Astrocyte (in vitro differentiated cells and primary cell): ENCODE measurements at regions not wholly inside any gene's neighbourhood (a gene's known extent, or its start where the extent isn't known, plus 50 kb on each side); places are given as distances from the start of the nearest gene placed in this dataset. TPM values are rescaled to one million over a fixed set of nuclear protein-coding genes. Genes with fewer than 3 reads are reported as not detected.
"Not testable (repeated sequence)": the region's sequence is repeated elsewhere in the genome, so short reads cannot be mapped to it uniquely, and the experiment has no call there.

Experiments
- DNase-seq: peaks from one replicate; pipeline ENCODE4 v3.0.0-alpha.2; 2010; ENCODE audit warnings: low read depth
- FAIRE-seq: peaks from 2 replicates; lab custom pipeline; 2011; peaks lifted over from hg19 to GRCh38; lab: Jason Lieb, UNC
- H2AFZ ChIP-seq: 2 replicates; pipeline ENCODE4 v1.6.0; 2012; ENCODE audit warnings: low read depth, low read length, inconsistent platforms
- H3K27ac ChIP-seq: 2 replicates; pipeline ENCODE4 v1.5.1; 2011; ENCODE audit warnings: low read depth, low read length, inconsistent platforms
- H3K27me3 ChIP-seq: 2 replicates; pipeline ENCODE4 v1.6.0; 2011; ENCODE audit warnings: low read length, inconsistent platforms; ENCODE audit not compliant: insufficient read depth
- H3K36me3 ChIP-seq: 2 replicates; pipeline ENCODE4 v1.5.1; 2011; ENCODE audit warnings: low read length, inconsistent platforms; ENCODE audit not compliant: insufficient read depth
- H3K4me1 ChIP-seq: 2 replicates; pipeline ENCODE4 v1.5.1; 2011; ENCODE audit warnings: low read length, inconsistent platforms; ENCODE audit not compliant: insufficient read depth
- H3K4me2 ChIP-seq: 2 replicates; pipeline ENCODE4 v1.6.0; 2012; ENCODE audit warnings: low read length, inconsistent platforms
- H3K4me3 ChIP-seq: 2 replicates; pipeline ENCODE4 v1.5.1; 2011; ENCODE audit warnings: low read depth, mild to moderate bottlenecking, low read length, inconsistent platforms; ENCODE audit not compliant: insufficient read depth
- H3K79me2 ChIP-seq: 2 replicates; pipeline ENCODE4 v1.6.0; 2012; ENCODE audit warnings: mild to moderate bottlenecking, low read length, inconsistent platforms; ENCODE audit not compliant: insufficient read depth
- H3K9ac ChIP-seq: 2 replicates; pipeline ENCODE4 v1.6.0; 2012; ENCODE audit warnings: mild to moderate bottlenecking, low read length, inconsistent platforms
- H3K9me3 ChIP-seq: 2 replicates; pipeline ENCODE4 v1.5.1; 2012; ENCODE audit warnings: low read depth, mild to moderate bottlenecking, low read length, inconsistent platforms; ENCODE audit not compliant: insufficient read depth
- H4K20me1 ChIP-seq: 2 replicates; pipeline ENCODE4 v1.6.0; 2012; ENCODE audit warnings: low read length, inconsistent platforms; ENCODE audit not compliant: insufficient read depth
- H3K27ac Mint-ChIP-seq: one replicate; pipeline ENCODE4 v1.8.0; 2021; ENCODE audit warnings: mild to moderate bottlenecking, mixed read lengths; ENCODE audit not compliant: unreplicated experiment
- H3K27me3 Mint-ChIP-seq: one replicate; pipeline ENCODE4 v1.8.0; 2021; ENCODE audit warnings: low read depth, mixed read lengths; ENCODE audit not compliant: unreplicated experiment
- H3K36me3 Mint-ChIP-seq: one replicate; pipeline ENCODE4 v1.8.0; 2021; ENCODE audit warnings: low read depth, mixed read lengths; ENCODE audit not compliant: unreplicated experiment
- H3K4me1 Mint-ChIP-seq: one replicate; pipeline ENCODE4 v1.8.0; 2021; ENCODE audit warnings: low read depth, mixed read lengths; ENCODE audit not compliant: unreplicated experiment
- H3K4me3 Mint-ChIP-seq: one replicate; pipeline ENCODE4 v1.8.0; 2021; ENCODE audit warnings: mild to moderate bottlenecking, moderate library complexity, mixed read lengths; ENCODE audit not compliant: unreplicated experiment
- H3K9me3 Mint-ChIP-seq: one replicate; pipeline ENCODE4 v1.8.0; 2021; ENCODE audit warnings: mild to moderate bottlenecking, mixed read lengths; ENCODE audit not compliant: unreplicated experiment
- microRNA-seq: library from miRNA; unstranded; fragments of <30 nt; microRNA quantifications from one replicate; pipeline ENCODE4 v1.2.0, GENCODE V29; 2020

- H3K9me3 Mint-ChIP-seq, H3K36me3 Mint-ChIP-seq, H3K4me1 Mint-ChIP-seq, H3K79me2 ChIP-seq, FAIRE-seq, H3K4me2 ChIP-seq, H3K9me3 ChIP-seq, DNase-seq, H3K27me3 ChIP-seq, H3K36me3 ChIP-seq, H3K27ac ChIP-seq, H3K4me3 ChIP-seq, H3K27me3 Mint-ChIP-seq, H2AFZ ChIP-seq, H4K20me1 ChIP-seq, H3K9ac ChIP-seq, H3K4me1 ChIP-seq, H3K27ac Mint-ChIP-seq, H3K4me3 Mint-ChIP-seq: not testable (repeated sequence)
Measured at GRCh38 chr5:87217480-87217879, 50.2 kb upstream of the RASA1 start.

Small RNA genes in the stretch of these regions (microRNA-seq; reads per million reads assigned to microRNA genes)
- not detected for gene MIR4280
